ENCODE measurements at regions not wholly inside any gene's neighbourhood (a gene's known extent, or its start where the extent isn't known, plus 50 kb on each side); places are given as distances from the start of the nearest gene placed in this dataset.

DNA sequence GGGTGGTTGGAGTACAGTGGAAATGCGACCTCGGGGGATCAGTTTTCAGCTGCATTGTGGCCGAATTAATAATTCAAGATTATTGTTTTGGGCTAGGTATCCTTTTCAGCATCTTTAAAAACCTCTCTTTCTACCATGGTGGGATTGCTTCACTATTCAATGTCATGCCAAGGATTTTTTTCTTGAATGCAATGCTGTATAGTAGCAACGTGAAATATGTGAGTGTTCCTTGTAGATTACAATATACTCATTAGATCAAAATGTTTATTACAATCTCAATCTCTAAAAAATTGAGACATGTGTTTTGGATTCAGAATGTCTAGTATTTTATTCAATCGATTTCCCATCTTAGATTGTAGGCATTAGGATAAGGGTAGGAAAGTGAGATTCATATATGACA, 586.5 kb upstream of the TBL1XR1 start:
- intact Hi-C loops (cut with DNase I), result loop anchor here in 3 of 10 donors (2.0 to 10.0 kb wide), 4 partner anchors 537 to 601 kb away; partner anchors contain the start of gene TBL1XR1 (in 2 of the 3)
- H3K27ac ChIP-seq, result peak overlapping the region in 9 of 12 donors; percentile 24 to 96 (median 85)
- ATAC-seq, result no peak

DNA sequence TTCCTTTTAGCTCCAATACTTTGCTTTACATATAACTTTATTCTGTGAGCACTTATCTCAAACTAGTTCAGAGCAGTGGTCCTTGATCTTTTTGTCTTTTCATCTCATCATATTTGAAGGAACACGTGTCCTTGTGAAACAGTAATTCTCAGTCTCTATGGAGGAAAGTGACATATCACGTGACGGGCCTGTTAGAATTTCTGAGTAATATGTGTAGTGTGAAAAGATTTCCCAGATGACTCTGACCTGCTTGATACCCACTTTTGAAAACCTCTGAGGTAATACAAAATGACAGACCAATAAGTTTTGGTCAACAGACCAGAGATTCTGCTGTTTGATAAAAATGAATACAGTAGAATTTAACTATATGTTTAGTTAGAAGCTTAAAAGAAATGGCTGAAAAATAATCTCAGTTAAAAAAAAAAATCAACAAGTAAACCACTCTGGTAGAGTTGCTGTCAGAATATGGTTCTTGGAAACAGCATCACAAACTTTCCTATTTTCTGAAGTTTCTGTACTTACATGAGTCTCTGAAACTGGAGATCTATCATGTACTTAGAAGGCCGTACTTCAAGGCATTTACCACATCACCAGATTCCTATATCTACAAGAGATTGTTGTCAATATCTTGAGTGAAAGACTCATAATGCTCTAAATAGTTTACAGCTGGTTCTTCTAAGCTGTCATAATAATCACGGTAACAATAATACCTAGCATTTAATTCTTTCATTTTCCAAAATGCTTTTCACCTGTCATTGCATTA, 590.2 kb upstream of the TBL1XR1 start:
- no peaks in the 10 kb centered on the region for H3K27me3 ChIP-seq
- no peaks in the 10 kb centered on the region for H3K9me3 ChIP-seq
- no peaks in the 10 kb centered on the region for H3K36me3 ChIP-seq
- WGBS, 4 donors, result 75 to 96% (median 84%) methylated on average over 5 of the region's 5 CpGs
- no peak for ATAC-seq
- TF ChIP-seq, protein P1, sequence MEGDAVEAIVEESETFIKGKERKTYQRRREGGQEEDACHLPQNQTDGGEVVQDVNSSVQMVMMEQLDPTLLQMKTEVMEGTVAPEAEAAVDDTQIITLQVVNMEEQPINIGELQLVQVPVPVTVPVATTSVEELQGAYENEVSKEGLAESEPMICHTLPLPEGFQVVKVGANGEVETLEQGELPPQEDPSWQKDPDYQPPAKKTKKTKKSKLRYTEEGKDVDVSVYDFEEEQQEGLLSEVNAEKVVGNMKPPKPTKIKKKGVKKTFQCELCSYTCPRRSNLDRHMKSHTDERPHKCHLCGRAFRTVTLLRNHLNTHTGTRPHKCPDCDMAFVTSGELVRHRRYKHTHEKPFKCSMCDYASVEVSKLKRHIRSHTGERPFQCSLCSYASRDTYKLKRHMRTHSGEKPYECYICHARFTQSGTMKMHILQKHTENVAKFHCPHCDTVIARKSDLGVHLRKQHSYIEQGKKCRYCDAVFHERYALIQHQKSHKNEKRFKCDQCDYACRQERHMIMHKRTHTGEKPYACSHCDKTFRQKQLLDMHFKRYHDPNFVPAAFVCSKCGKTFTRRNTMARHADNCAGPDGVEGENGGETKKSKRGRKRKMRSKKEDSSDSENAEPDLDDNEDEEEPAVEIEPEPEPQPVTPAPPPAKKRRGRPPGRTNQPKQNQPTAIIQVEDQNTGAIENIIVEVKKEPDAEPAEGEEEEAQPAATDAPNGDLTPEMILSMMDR (IDR thresholded peaks at IDR 0.05), result no peak
- TF ChIP-seq POLR2A (IDR thresholded peaks at IDR 0.05), result no peak
- no peak overlapping the region for H3K27ac ChIP-seq
- intact Hi-C loops (cut with DNase I), result loop anchor here in 1 of 10 donors (10.0 kb wide), 1 partner anchor 597 kb away; no protein-coding TSS in a partner anchor
- H3K4me1 ChIP-seq, result peaks cover 0 to 18% (median 0%) of the 10 kb centered on the region in 12 donors
- no peak overlapping the region for H3K4me3 ChIP-seq
- no peak for DNase-seq

More for the DNA sequence above, 586.5 kb upstream of the TBL1XR1 start:
- WGBS, 4 donors, result 83 to 93% (median 89%) methylated on average over 5 of the region's 5 CpGs
- H3K27me3 ChIP-seq, result no peaks in the 10 kb centered on the region
- H3K4me3 ChIP-seq, result no peak overlapping the region
- no peaks in the 10 kb centered on the region for H3K9me3 ChIP-seq
- DNase-seq, result no peak
- H3K4me1 ChIP-seq, result peaks cover 0 to 43% (median 18%) of the 10 kb centered on the region in 12 donors
- H3K36me3 ChIP-seq, result no peaks in the 10 kb centered on the region
- TF ChIP-seq, protein P1 (IDR thresholded peaks at IDR 0.05), result no peak
- no peak for TF ChIP-seq POLR2A (IDR thresholded peaks at IDR 0.05)

DNA sequence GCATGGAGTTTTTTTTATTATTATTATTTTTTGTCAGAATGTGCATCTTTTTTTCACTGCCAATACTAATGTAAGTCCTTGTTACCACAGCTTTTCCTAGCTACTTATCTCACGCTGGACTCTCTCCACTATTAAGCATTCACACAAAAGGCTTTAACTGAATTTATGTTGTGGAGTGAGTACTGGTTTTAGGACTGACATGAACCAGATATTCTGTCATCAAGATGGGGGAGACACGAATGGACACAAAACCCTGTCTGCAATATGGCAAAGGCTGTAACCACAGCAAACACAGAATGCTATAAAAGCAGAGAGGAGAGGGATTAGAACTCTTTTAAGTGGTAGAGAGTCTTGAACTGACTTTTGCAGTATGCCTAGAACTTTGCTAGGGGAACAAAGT, 592.2 kb upstream of the TBL1XR1 start:
- intact Hi-C loops (cut with DNase I), result loop anchor here in 1 of 10 donors (10.0 kb wide), 1 partner anchor 595 kb away; no protein-coding TSS in a partner anchor
- Histone ChIP-seq H3K4me3 (no peak overlapping the region), H3K36me3 (no peaks in the 10 kb centered on the region), H3K27me3 (no peaks in the 10 kb centered on the region), H3K4me1 (peaks cover 0 to 8% (median 0%) of the 10 kb centered on the region in 12 donors), H3K9me3 (no peaks in the 10 kb centered on the region), H3K27ac (peak overlapping the region in 1 of 12 donors; percentile 25)
- 46 to 66% (median 54%) methylated on average over 2 of the region's 2 CpGs for WGBS, 4 donors
- ATAC-seq (peak in 1 of 4 donors; percentile 10), DNase-seq (no peak)
- TF ChIP-seq, protein P1 (IDR thresholded peaks at IDR 0.05), result no peak
- no peak for TF ChIP-seq POLR2A (IDR thresholded peaks at IDR 0.05)

DNA sequence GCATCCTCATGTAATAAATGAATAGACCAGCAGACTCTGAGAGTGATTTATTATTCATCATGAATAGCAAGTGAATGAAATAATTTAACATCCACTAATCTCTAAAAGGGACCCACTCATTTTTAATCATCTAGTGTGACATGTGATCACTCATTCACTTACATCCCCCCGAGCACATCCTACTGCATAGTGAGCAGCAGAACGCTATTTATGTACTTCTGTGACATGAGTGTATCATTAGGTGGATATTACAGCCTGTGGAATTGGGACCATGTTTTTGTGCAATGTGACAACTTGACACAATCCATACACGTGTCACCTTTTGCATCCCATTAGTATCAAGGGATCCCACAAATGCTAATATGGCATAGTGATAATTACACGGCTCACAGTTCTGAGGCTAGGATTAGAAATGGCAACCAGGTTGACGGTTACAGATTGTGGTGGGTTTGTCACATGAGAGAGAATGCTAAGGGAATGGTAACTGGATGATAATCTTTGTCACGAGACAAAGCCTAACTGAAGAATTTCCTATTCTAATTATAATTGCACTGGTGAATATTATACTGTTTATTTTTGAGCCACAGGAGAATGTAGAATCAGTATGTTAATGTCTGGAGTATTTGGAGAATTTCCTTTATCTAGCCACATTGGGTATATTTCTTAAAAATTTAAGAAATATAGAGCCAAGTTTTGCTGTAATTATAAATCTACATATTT, 595.2 kb upstream of the TBL1XR1 start:
- Histone ChIP-seq H3K27ac (no peak overlapping the region), H3K9me3 (no peaks in the 10 kb centered on the region), H3K4me3 (no peak overlapping the region), H3K36me3 (no peaks in the 10 kb centered on the region), H3K4me1 (no peaks in the 10 kb centered on the region), H3K27me3 (no peaks in the 10 kb centered on the region)
- TF ChIP-seq, protein P1 (IDR thresholded peaks at IDR 0.05), result no peak
- TF ChIP-seq POLR2A (IDR thresholded peaks at IDR 0.05), result no peak
- DNase-seq, result no peak
- intact Hi-C loops (cut with DNase I), result no loop called here
- WGBS, 4 donors, result 61 to 71% (median 63%) methylated on average over 6 of the region's 6 CpGs
- ATAC-seq, result no peak

Data from heart left ventricle (tissue), 16 donors.